ENCODE measurements at regions not wholly inside any gene's neighbourhood (a gene's known extent, or its start where the extent isn't known, plus 50 kb on each side); places are given as distances from the start of the nearest gene placed in this dataset.

DNA sequence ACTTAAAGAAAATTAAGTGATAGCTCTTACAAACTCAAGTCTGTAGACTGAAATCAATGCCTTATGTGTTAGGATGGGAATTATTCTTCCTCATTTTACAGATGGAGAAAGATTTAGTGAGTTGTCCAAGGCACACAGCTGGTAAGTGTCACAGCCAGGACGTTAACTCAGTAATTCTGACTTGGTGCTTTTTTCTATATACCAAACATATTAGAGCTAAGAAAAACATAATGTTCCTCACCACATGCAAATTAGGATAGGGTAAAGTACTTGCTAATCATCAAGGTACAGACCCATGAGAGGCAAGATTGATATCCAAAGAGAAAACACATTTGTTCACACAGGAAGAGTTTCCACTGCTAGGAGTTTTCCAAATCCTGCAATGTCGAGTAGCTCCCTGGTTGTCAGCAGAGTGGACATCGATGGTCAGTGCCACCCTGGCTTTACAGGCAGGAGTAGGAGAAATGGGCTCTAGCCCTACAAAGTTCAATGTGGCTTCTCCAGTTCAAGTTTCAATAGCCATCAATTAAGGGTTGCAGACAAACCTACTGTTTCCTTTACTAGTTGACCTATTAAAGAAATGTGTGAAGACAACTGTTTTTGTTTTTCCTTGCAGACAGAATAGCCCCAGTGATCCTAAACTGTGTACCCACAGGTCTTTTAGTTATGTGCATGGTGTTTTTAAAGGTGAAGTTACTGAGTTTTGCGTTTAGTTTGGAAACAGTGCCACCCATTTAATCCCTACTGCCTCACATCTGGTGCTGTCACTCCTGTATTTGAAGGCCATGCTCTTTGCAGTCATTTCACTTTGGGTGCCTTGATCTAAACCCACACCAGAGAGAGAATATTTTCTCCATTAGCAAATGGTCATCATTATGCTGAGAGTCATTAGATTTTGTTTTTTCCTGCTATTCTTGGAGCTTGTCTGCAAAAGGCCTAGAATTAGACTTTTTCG, 460.8 kb upstream of the SMARCA2 start:
- TF ChIP-seq NR2F2 (IDR thresholded peaks at IDR 0.05) (no peak), JUND (IDR thresholded peaks at IDR 0.05) (no peak), RAD21 (IDR thresholded peaks at IDR 0.05) (no peak), RXRA (IDR thresholded peaks at IDR 0.05) (no peak), SP1 (IDR thresholded peaks at IDR 0.05) (no peak)
- TF ChIP-seq, protein P1, sequence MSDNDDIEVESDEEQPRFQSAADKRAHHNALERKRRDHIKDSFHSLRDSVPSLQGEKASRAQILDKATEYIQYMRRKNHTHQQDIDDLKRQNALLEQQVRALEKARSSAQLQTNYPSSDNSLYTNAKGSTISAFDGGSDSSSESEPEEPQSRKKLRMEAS (IDR thresholded peaks at IDR 0.05): no peak
- TF ChIP-seq, protein P2, sequence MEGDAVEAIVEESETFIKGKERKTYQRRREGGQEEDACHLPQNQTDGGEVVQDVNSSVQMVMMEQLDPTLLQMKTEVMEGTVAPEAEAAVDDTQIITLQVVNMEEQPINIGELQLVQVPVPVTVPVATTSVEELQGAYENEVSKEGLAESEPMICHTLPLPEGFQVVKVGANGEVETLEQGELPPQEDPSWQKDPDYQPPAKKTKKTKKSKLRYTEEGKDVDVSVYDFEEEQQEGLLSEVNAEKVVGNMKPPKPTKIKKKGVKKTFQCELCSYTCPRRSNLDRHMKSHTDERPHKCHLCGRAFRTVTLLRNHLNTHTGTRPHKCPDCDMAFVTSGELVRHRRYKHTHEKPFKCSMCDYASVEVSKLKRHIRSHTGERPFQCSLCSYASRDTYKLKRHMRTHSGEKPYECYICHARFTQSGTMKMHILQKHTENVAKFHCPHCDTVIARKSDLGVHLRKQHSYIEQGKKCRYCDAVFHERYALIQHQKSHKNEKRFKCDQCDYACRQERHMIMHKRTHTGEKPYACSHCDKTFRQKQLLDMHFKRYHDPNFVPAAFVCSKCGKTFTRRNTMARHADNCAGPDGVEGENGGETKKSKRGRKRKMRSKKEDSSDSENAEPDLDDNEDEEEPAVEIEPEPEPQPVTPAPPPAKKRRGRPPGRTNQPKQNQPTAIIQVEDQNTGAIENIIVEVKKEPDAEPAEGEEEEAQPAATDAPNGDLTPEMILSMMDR (IDR thresholded peaks at IDR 0.05; ENCODE audit: low read depth, low read length, missing input control): no peak
- TF ChIP-seq, protein P3, sequence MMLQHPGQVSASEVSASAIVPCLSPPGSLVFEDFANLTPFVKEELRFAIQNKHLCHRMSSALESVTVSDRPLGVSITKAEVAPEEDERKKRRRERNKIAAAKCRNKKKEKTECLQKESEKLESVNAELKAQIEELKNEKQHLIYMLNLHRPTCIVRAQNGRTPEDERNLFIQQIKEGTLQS (IDR thresholded peaks at IDR 0.05): no peak
- TF ChIP-seq, protein P4, sequence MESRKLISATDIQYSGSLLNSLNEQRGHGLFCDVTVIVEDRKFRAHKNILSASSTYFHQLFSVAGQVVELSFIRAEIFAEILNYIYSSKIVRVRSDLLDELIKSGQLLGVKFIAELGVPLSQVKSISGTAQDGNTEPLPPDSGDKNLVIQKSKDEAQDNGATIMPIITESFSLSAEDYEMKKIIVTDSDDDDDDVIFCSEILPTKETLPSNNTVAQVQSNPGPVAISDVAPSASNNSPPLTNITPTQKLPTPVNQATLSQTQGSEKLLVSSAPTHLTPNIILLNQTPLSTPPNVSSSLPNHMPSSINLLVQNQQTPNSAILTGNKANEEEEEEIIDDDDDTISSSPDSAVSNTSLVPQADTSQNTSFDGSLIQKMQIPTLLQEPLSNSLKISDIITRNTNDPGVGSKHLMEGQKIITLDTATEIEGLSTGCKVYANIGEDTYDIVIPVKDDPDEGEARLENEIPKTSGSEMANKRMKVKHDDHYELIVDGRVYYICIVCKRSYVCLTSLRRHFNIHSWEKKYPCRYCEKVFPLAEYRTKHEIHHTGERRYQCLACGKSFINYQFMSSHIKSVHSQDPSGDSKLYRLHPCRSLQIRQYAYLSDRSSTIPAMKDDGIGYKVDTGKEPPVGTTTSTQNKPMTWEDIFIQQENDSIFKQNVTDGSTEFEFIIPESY (IDR thresholded peaks at IDR 0.05): no peak
- TF ChIP-seq, protein P5, sequence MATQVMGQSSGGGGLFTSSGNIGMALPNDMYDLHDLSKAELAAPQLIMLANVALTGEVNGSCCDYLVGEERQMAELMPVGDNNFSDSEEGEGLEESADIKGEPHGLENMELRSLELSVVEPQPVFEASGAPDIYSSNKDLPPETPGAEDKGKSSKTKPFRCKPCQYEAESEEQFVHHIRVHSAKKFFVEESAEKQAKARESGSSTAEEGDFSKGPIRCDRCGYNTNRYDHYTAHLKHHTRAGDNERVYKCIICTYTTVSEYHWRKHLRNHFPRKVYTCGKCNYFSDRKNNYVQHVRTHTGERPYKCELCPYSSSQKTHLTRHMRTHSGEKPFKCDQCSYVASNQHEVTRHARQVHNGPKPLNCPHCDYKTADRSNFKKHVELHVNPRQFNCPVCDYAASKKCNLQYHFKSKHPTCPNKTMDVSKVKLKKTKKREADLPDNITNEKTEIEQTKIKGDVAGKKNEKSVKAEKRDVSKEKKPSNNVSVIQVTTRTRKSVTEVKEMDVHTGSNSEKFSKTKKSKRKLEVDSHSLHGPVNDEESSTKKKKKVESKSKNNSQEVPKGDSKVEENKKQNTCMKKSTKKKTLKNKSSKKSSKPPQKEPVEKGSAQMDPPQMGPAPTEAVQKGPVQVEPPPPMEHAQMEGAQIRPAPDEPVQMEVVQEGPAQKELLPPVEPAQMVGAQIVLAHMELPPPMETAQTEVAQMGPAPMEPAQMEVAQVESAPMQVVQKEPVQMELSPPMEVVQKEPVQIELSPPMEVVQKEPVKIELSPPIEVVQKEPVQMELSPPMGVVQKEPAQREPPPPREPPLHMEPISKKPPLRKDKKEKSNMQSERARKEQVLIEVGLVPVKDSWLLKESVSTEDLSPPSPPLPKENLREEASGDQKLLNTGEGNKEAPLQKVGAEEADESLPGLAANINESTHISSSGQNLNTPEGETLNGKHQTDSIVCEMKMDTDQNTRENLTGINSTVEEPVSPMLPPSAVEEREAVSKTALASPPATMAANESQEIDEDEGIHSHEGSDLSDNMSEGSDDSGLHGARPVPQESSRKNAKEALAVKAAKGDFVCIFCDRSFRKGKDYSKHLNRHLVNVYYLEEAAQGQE (IDR thresholded peaks at IDR 0.05): no peak

Data from liver (tissue), 3 donors.